WTC11 (cell line): ENCODE measurements at regions not wholly inside any gene's neighbourhood (a gene's known extent, or its start where the extent isn't known, plus 50 kb on each side); places are given as distances from the start of the nearest gene placed in this dataset.

Experiments
- ATF1 ChIP-seq: sonication (generic); formaldehyde crosslinking; IDR thresholded peaks from 2 replicates; pipeline ENCODE4 v1.8.1; 2023; ENCODE audit warnings: mild to moderate bottlenecking, moderate library complexity, missing genetic modification reagents
- ESRRA ChIP-seq: sonication (generic); formaldehyde crosslinking; IDR thresholded peaks from 2 replicates; pipeline ENCODE4 v1.8.1; 2022; ENCODE audit warnings: mild to moderate bottlenecking, missing genetic modification reagents, borderline replicate concordance
- ETV6 ChIP-seq: sonication (generic); formaldehyde crosslinking; IDR thresholded peaks from 2 replicates; pipeline ENCODE4 v1.8.1; 2022; ENCODE audit warnings: mild to moderate bottlenecking, missing genetic modification reagents
- FOXK1 ChIP-seq: sonication (generic); formaldehyde crosslinking; IDR thresholded peaks from 2 replicates; pipeline ENCODE4 v1.8.0; 2022; ENCODE audit warnings: mild to moderate bottlenecking, moderate library complexity, missing genetic modification reagents
- TP53 ChIP-seq: sonication (generic); formaldehyde crosslinking; IDR thresholded peaks from 2 replicates; pipeline ENCODE4 v1.8.1; 2023; ENCODE audit warnings: mild to moderate bottlenecking, missing genetic modification reagents

DNA sequence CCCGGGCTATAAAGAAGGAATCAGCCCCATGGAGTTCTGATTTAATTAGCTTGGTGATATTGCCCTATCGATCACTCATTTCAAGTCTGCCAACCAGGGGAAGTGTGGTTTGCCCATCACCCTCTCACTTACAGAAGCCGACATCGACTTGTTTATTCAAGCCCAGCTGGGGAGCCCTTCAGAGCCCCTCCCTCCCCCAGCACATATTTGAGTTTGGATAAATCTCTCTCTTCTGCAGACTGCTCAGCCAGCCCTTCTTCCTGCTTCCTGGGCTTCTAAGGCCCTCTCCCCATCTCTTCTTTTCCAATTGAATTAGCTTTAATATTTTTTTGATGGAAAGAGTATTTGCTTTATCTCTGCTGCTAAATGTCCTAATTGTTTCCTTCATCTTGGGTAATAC is 299.0 kb downstream of the MIAT start:
- TF ChIP-seq ESRRA (CRISPR knock-in tag) (no peak), TP53 (CRISPR knock-in tag) (no peak), FOXK1 (CRISPR knock-in tag) (no peak), ATF1 (no peak), ETV6 (CRISPR knock-in tag) (no peak)
